ENCODE measurements at regions not wholly inside any gene's neighbourhood (a gene's known extent, or its start where the extent isn't known, plus 50 kb on each side); places are given as distances from the start of the nearest gene placed in this dataset.

DNA sequence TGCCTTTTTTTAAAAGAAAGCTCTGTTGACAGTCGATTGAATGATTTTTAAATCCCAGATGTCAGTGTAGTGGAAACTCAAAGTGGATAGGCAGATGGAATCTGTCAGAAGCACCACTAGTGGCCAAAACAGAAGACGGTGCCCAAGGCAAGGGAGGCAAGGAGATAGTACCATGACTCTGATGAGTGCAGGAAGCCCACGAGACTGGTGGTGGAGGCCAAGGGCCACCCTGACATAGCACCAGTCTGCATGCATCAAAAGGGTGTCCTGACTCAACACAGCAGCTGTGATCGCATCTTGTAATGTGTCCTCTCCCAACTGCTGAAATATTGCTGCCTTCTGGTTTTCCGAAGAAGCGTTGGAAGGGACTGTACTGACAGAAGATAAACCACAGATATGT is 124.1 kb upstream of the PAPPA2 start:
- TF ChIP-seq, protein P1, sequence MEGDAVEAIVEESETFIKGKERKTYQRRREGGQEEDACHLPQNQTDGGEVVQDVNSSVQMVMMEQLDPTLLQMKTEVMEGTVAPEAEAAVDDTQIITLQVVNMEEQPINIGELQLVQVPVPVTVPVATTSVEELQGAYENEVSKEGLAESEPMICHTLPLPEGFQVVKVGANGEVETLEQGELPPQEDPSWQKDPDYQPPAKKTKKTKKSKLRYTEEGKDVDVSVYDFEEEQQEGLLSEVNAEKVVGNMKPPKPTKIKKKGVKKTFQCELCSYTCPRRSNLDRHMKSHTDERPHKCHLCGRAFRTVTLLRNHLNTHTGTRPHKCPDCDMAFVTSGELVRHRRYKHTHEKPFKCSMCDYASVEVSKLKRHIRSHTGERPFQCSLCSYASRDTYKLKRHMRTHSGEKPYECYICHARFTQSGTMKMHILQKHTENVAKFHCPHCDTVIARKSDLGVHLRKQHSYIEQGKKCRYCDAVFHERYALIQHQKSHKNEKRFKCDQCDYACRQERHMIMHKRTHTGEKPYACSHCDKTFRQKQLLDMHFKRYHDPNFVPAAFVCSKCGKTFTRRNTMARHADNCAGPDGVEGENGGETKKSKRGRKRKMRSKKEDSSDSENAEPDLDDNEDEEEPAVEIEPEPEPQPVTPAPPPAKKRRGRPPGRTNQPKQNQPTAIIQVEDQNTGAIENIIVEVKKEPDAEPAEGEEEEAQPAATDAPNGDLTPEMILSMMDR (conservative IDR thresholded peaks at IDR 0.05) = no peak
- TF ChIP-seq ZFX (IDR thresholded peaks at IDR 0.05) = no peak
